K562 (cell line): ENCODE measurements at regions not wholly inside any gene's neighbourhood (a gene's known extent, or its start where the extent isn't known, plus 50 kb on each side); places are given as distances from the start of the nearest gene placed in this dataset.

ENCODE experiments used
- ATAC-seq: fragments of 200-7000 bp; cut with Tn5 transposase; 3 replicates; pipeline ENCODE4 v1.9.1; 2020; ENCODE audit warnings: moderate library complexity
- BruUV-seq: library from RNA; stranded (reverse); fragments of 400-500 nt; replicated peaks from 2 replicates; lab custom pipeline; 2021; lab: Mats Ljungman, UMichigan
- CTCF ChIA-PET: fragments of 300-600 bp; formaldehyde crosslinking; extraction: SDS; loops from one replicate; lab custom pipeline; 2021; ENCODE audit warnings: low intra/inter-chr PET ratio; lab: Yijun Ruan, JAX
- POLR2A ChIA-PET: fragments of 300-600, 350-650 bp; sonication (Branson Sonifier 250); formaldehyde crosslinking; extraction: SDS; loops from one replicate; lab custom pipeline; 2021; ENCODE audit warnings: antibody characterized with exemption, inconsistent platforms; lab: Yijun Ruan, JAX
- DNase-seq, 4 experiments: peaks; one replicate each; pipeline versions ENCODE4 v3.0.0 to v3.0.0-alpha.2; 2011 to 2018; ENCODE audit warnings: low spot score in 3 of 4, mixed read lengths in 3 of 4; ENCODE audit errors: extremely low read depth in 1 of 4
- FAIRE-seq: peaks from 2 replicates; lab custom pipeline; 2011; peaks lifted over from hg19 to GRCh38; lab: Jason Lieb, UNC
- H2AFZ ChIP-seq: 2 replicates; pipeline ENCODE4 v1.6.0; 2011; ENCODE audit warnings: low read depth, low read length, control low read depth, inconsistent platforms
- H3K27ac ChIP-seq: fragments of 200-600 bp; 3 replicates; pipeline ENCODE4 v1.8.0; 2011; ENCODE audit warnings: low read depth, mild to moderate bottlenecking, control low read depth, inconsistent platforms, low read length, moderate library complexity, mixed read lengths; ENCODE audit errors: extremely low read depth
- H3K27me3 ChIP-seq, 2 experiments: fragments of 300-600 bp in 1 of 2; 2 replicates in 1 of 2; 3 replicates in 1 of 2; pipeline versions ENCODE4 v1.6.0 to v1.8.0; 2011; ENCODE audit warnings: inconsistent platforms in 2 of 2, low read length in 2 of 2, mild to moderate bottlenecking in 1 of 2, mixed read lengths in 1 of 2, moderate library complexity in 1 of 2; ENCODE audit not compliant: control insufficient read depth in 2 of 2, insufficient read depth in 2 of 2
- H3K36me3 ChIP-seq: fragments of 300-600 bp; 3 replicates; pipeline ENCODE4 v1.8.0; 2011; ENCODE audit warnings: mild to moderate bottlenecking, low read length, inconsistent platforms; ENCODE audit not compliant: control insufficient read depth, insufficient read depth
- H3K4me1 ChIP-seq, 2 experiments: fragments of 200-600 bp in 1 of 2; replicated peaks in 1 of 2; 2 replicates in 1 of 2; 3 replicates in 1 of 2; pipeline versions ENCODE4 v1.5.1 to v1.8.0; 2011; ENCODE audit warnings: inconsistent platforms in 2 of 2, low read length in 2 of 2, mild to moderate bottlenecking in 1 of 2, mixed read lengths in 1 of 2, moderate library complexity in 1 of 2; ENCODE audit not compliant: control insufficient read depth in 2 of 2, insufficient read depth in 2 of 2
- H3K4me2 ChIP-seq: 2 replicates; pipeline ENCODE4 v1.6.1; 2011; ENCODE audit warnings: low read length, control low read depth, inconsistent platforms, mixed read lengths; ENCODE audit not compliant: insufficient read depth
- H3K4me3 ChIP-seq: fragments of 200-600 bp; sonication (generic), shearing (Covaris generic); 2 replicates; pipeline ENCODE4 v1.5.1; 2016; ENCODE audit warnings: control low read depth, inconsistent platforms
- H3K79me2 ChIP-seq: fragments of 200-600 bp; 3 replicates; pipeline ENCODE4 v1.8.0; 2011; ENCODE audit warnings: low read length, inconsistent platforms; ENCODE audit not compliant: control insufficient read depth, insufficient read depth
- H3K9ac ChIP-seq, 2 experiments: 2 replicates each; pipeline versions ENCODE4 v1.6.0 to v1.6.1; 2011; ENCODE audit warnings: low read depth in 2 of 2, low read length in 2 of 2, control low read depth in 1 of 2, inconsistent platforms in 1 of 2, mild to moderate bottlenecking in 1 of 2, mixed read lengths in 1 of 2; ENCODE audit not compliant: insufficient read depth in 1 of 2
- H3K9me1 ChIP-seq: one replicate; pipeline ENCODE4 v1.6.0; 2011; ENCODE audit warnings: inconsistent platforms, mild to moderate bottlenecking, low read length, moderate library complexity; ENCODE audit not compliant: control insufficient read depth, insufficient read depth
- H3K9me3 ChIP-seq: replicated peaks from 2 replicates; pipeline ENCODE4 v1.5.1; 2011; ENCODE audit warnings: low read depth, low read length, inconsistent platforms; ENCODE audit not compliant: control insufficient read depth, insufficient read depth
- H4K20me1 ChIP-seq: replicated peaks from 2 replicates; pipeline ENCODE4 v1.6.1; 2011; ENCODE audit warnings: low read length, inconsistent platforms, mixed read lengths; ENCODE audit not compliant: control insufficient read depth, insufficient read depth
- ARID4B ChIP-seq: sonication (generic); formaldehyde crosslinking; IDR thresholded peaks from 2 replicates; pipeline ENCODE4 v1.8.0; 2022; ENCODE audit warnings: mild to moderate bottlenecking, missing genetic modification reagents
- SRF ChIP-seq, 2 experiments: fragments of 250-450, 450-650 bp in 1 of 2; sonication (Bioruptor Pico) in 1 of 2; sonication (generic) in 1 of 2; formaldehyde crosslinking; IDR thresholded peaks; 2 replicates each; pipeline versions ENCODE4 v1.5.0 to v1.5.1; 2020 to 2022; ENCODE audit warnings: mild to moderate bottlenecking in 1 of 2, missing genetic modification reagents in 1 of 2
- TOE1 ChIP-seq, 2 experiments: fragments of 450-650 bp in 1 of 2; sonication (generic) in 1 of 2; formaldehyde crosslinking in 1 of 2; IDR thresholded peaks; 2 replicates each; pipeline versions ENCODE4 v1.7.1 to v1.8.0; 2016 to 2022; ENCODE audit warnings: borderline replicate concordance in 2 of 2, mild to moderate bottlenecking in 2 of 2, antibody characterized with exemption in 1 of 2, inconsistent platforms in 1 of 2, low read depth in 1 of 2, missing genetic modification reagents in 1 of 2, moderate library complexity in 1 of 2
- TSC22D4 ChIP-seq: fragments of 450-650 bp; IDR thresholded peaks from 2 replicates; pipeline ENCODE4 v1.6.1; 2016; ENCODE audit warnings: missing genetic modification characterization, missing biosample characterization, control low read depth
- ZNF212 ChIP-seq: fragments of 450-650 bp; formaldehyde crosslinking; IDR thresholded peaks from 2 replicates; pipeline ENCODE4 v1.4.0; 2020; ENCODE audit warnings: mild to moderate bottlenecking
- ZNF398 ChIP-seq: fragments of 250-450 bp; sonication (Bioruptor Pico); IDR thresholded peaks from 2 replicates; pipeline ENCODE4 v1.8.0; 2021; ENCODE audit warnings: moderate library complexity, mild to moderate bottlenecking, inconsistent platforms
- whole genome bisulfite sequencing: fragments of 100-300 bp; shearing (Covaris generic); methylation state at CpG from one replicate; pipeline ENCODE4 v1.1.6; 2016; ENCODE audit warnings: low coverage, mixed read lengths; ENCODE audit not compliant: insufficient coverage; ENCODE audit errors: missing lambda C conversion rate; 5-methylcytosine and 5-hydroxymethylcytosine counted together
- in situ Hi-C: fragments of 300-500 bp; cut with MboI; formaldehyde crosslinking; loops from 4 replicates; pipeline ENCODE4 v1.15.0; 2018; ENCODE audit warnings: inconsistent platforms, mixed read lengths
- intact Hi-C: fragments of 100-400 bp; cut with micrococcal nuclease; formaldehyde crosslinking; loops from 2 replicates; pipeline ENCODE4 v1.14.2; 2022

- no peak for TF ChIP-seq SRF (CRISPR knock-in tag; IDR thresholded peaks at IDR 0.05)
- TF ChIP-seq ARID4B (CRISPR knock-in tag), result no peak
- no peak for TF ChIP-seq ZNF398 (CRISPR knock-in tag)
Measured at GRCh38 chr11:38700111-38700510, 2102.1 kb upstream of the RAG2 start (continued).

GRCh38 chr11:38693306-38693705 is 2095.3 kb upstream of the RAG2 start:
- DNase-seq (no peak), ATAC-seq (no peak), FAIRE-seq (no peak)
- Histone ChIP-seq H4K20me1 (no peaks in the 10 kb centered on the region), H3K79me2 (no peaks in the 10 kb centered on the region), H3K27me3 (no peaks in the 10 kb centered on the region), H3K4me1 (no peaks in the 10 kb centered on the region), H3K9me3 (no peaks in the 10 kb centered on the region), H3K27ac (no peak overlapping the region), H3K9me1 (no peaks in the 10 kb centered on the region), H3K4me2 (no peak overlapping the region), H3K9ac (no peak overlapping the region), H3K36me3 (no peaks in the 10 kb centered on the region), H2AFZ (no peak overlapping the region), H3K4me3 (no peak overlapping the region)
- CTCF ChIA-PET, result no interaction called here
- intact Hi-C loops, result no loop called here
- in situ Hi-C loops, result no loop called here
- WGBS, result 56% methylated on average over 1 of the region's 1 CpG
- no TSS peak for BruUV-seq
- POLR2A ChIA-PET, result no interaction called here
- no peak for TF ChIP-seq TOE1 (IDR thresholded peaks at IDR 0.05; ENCODE audit: borderline replicate concordance)
- no peak for TF ChIP-seq TOE1 (CRISPR knock-in tag; IDR thresholded peaks at IDR 0.05; ENCODE audit: borderline replicate concordance, low read depth)
- TF ChIP-seq TSC22D4 (tag), result no peak
- no peak for TF ChIP-seq ZNF212
